IMR-90 (cell line): ENCODE measurements at regions not wholly inside any gene's neighbourhood (a gene's known extent, or its start where the extent isn't known, plus 50 kb on each side); places are given as distances from the start of the nearest gene placed in this dataset.

Source experiments
- ATAC-seq: fragments of 200-7000 bp; cut with Tn5 transposase; 2 replicates; pipeline ENCODE4 v1.9.1; 2020; ENCODE audit warnings: low read depth, mild to moderate bottlenecking, moderate library complexity
- BruUV-seq: library from RNA; stranded (reverse); fragments of 400-500 nt; replicated peaks from 2 replicates; lab custom pipeline; 2021; lab: Mats Ljungman, UMichigan
- CTCF ChIA-PET: fragments of 300-600 bp; formaldehyde crosslinking; extraction: SDS; loops from one replicate; lab custom pipeline; 2021; ENCODE audit warnings: antibody characterized with exemption; lab: Yijun Ruan, JAX
- POLR2A ChIA-PET: fragments of 300-600 bp; sonication (Branson Sonifier 250); formaldehyde crosslinking; loops from one replicate; lab custom pipeline; 2022; ENCODE audit warnings: antibody characterized with exemption; ENCODE audit not compliant: unreplicated experiment; lab: Charles Lee
- DNase-seq: peaks from one replicate; pipeline ENCODE4 v3.0.0; 2013
- H2AFZ ChIP-seq: replicated peaks from 2 replicates; pipeline ENCODE3; 2013; ENCODE audit warnings: low read length, mild to moderate bottlenecking; ENCODE audit not compliant: poor library complexity
- H2AK5ac ChIP-seq: 2 replicates; pipeline ENCODE4 v1.6.1; 2013; ENCODE audit warnings: low read depth, low read length, inconsistent platforms
- H2AK9ac ChIP-seq: replicated peaks from 2 replicates; pipeline ENCODE3; 2013; ENCODE audit warnings: mild to moderate bottlenecking, low read depth, low read length, moderate library complexity; ENCODE audit not compliant: poor library complexity
- H2BK120ac ChIP-seq: 2 replicates; pipeline ENCODE4 v1.6.1; 2013; ENCODE audit warnings: low read depth, low read length, inconsistent platforms
- H2BK15ac ChIP-seq: 3 replicates; pipeline ENCODE4 v1.6.1; 2013; ENCODE audit warnings: low read depth, low read length, inconsistent platforms
- H2BK20ac ChIP-seq: 2 replicates; pipeline ENCODE4 v1.6.1; 2013; ENCODE audit warnings: low read depth, mild to moderate bottlenecking, inconsistent platforms, low read length, moderate library complexity
- H2BK5ac ChIP-seq: 2 replicates; pipeline ENCODE4 v1.6.1; 2013; ENCODE audit warnings: mild to moderate bottlenecking, low read depth, low read length, inconsistent platforms; ENCODE audit not compliant: poor library complexity, severe bottlenecking
- H3K14ac ChIP-seq: replicated peaks from 2 replicates; pipeline ENCODE4 v1.6.1; 2013; ENCODE audit warnings: low read depth, low read length, inconsistent platforms
- H3K18ac ChIP-seq: 2 replicates; pipeline ENCODE4 v1.6.1; 2013; ENCODE audit warnings: low read depth, low read length, control low read depth
- H3K23ac ChIP-seq: 2 replicates; pipeline ENCODE4 v1.6.1; 2013; ENCODE audit warnings: low read depth, low read length, inconsistent platforms
- H3K27ac ChIP-seq: 2 replicates; pipeline ENCODE4 v1.5.1; 2013; ENCODE audit warnings: mild to moderate bottlenecking, control low read depth, low read length; ENCODE audit not compliant: insufficient read depth
- H3K27me3 ChIP-seq: 2 replicates; pipeline ENCODE4 v1.6.1; 2013; ENCODE audit warnings: low read length; ENCODE audit not compliant: control insufficient read depth, insufficient read depth
- H3K36me3 ChIP-seq: 2 replicates; pipeline ENCODE4 v1.6.1; 2013; ENCODE audit warnings: low read length, mixed read lengths; ENCODE audit not compliant: control insufficient read depth, insufficient read depth
- H3K4ac ChIP-seq: 2 replicates; pipeline ENCODE4 v1.6.1; 2013; ENCODE audit warnings: low read depth, low read length, inconsistent platforms
- H3K4me1 ChIP-seq: 2 replicates; pipeline ENCODE4 v1.6.1; 2013; ENCODE audit warnings: low read length, mixed read lengths; ENCODE audit not compliant: control insufficient read depth, insufficient read depth
- H3K4me2 ChIP-seq: 2 replicates; pipeline ENCODE4 v1.6.1; 2013; ENCODE audit warnings: low read depth, mild to moderate bottlenecking, control low read depth, low read length, moderate library complexity
- H3K4me3 ChIP-seq: 2 replicates; pipeline ENCODE4 v1.5.1; 2013; ENCODE audit warnings: low read depth, mild to moderate bottlenecking, control low read depth, low read length, moderate library complexity; ENCODE audit not compliant: insufficient read depth
- H3K56ac ChIP-seq: 2 replicates; pipeline ENCODE4 v1.6.1; 2013; ENCODE audit warnings: low read length, inconsistent platforms; ENCODE audit not compliant: insufficient read depth; ENCODE audit errors: extremely low read depth
- H3K79me1 ChIP-seq, 2 experiments: 2 replicates each; pipeline ENCODE4 v1.6.1; 2013; ENCODE audit warnings: low read length in 2 of 2, inconsistent platforms in 1 of 2, low read depth in 1 of 2
- H3K9ac ChIP-seq: 2 replicates; pipeline ENCODE4 v1.6.1; 2013; ENCODE audit warnings: low read depth, low read length, control low read depth
- H3K9me1 ChIP-seq: 2 replicates; pipeline ENCODE4 v1.6.1; 2013; ENCODE audit warnings: low read length, inconsistent platforms; ENCODE audit not compliant: insufficient read depth
- H3K9me3 ChIP-seq: 2 replicates; pipeline ENCODE4 v1.6.1; 2013; ENCODE audit warnings: low read length; ENCODE audit not compliant: control insufficient read depth, insufficient read depth
- H4K20me1 ChIP-seq: 2 replicates; pipeline ENCODE4 v1.6.1; 2013; ENCODE audit warnings: low read length, inconsistent platforms; ENCODE audit not compliant: insufficient read depth
- H4K5ac ChIP-seq: 2 replicates; pipeline ENCODE4 v1.6.1; 2013; ENCODE audit warnings: mild to moderate bottlenecking, low read depth, low read length, control low read depth
- H4K8ac ChIP-seq, 2 experiments: 2 replicates each; pipeline ENCODE4 v1.6.1; 2013; ENCODE audit warnings: low read depth in 2 of 2, low read length in 2 of 2, control low read depth in 1 of 2, inconsistent platforms in 1 of 2
- H4K91ac ChIP-seq: 2 replicates; pipeline ENCODE4 v1.6.1; 2013; ENCODE audit warnings: low read depth, low read length, inconsistent platforms; ENCODE audit not compliant: insufficient read depth
- BHLHE40 ChIP-seq: fragments of 150-350 bp; IDR thresholded peaks from 2 replicates; pipeline ENCODE4 v1.6.1; 2016; ENCODE audit warnings: mild to moderate bottlenecking, low read depth, low read length
- CEBPB ChIP-seq: IDR thresholded peaks from 2 replicates; pipeline ENCODE4 v1.6.1; 2012; ENCODE audit warnings: low read depth, low read length, improper control_type of control experiment
- CTCF ChIP-seq: conservative IDR thresholded peaks from 2 replicates; pipeline ENCODE4 v1.5.1; 2012; ENCODE audit warnings: mild to moderate bottlenecking, low read depth, low read length, improper control_type of control experiment
- MAZ ChIP-seq: IDR thresholded peaks from 2 replicates; pipeline ENCODE4 v1.6.1; 2012; ENCODE audit warnings: low read depth, mild to moderate bottlenecking, low read length, improper control_type of control experiment, moderate library complexity, borderline replicate concordance
- MXI1 ChIP-seq: IDR thresholded peaks from 2 replicates; pipeline ENCODE4 v1.6.1; 2012; ENCODE audit warnings: low read depth, mild to moderate bottlenecking, low read length, moderate library complexity, borderline replicate concordance
- NFE2L2 ChIP-seq: fragments of 150-350 bp; IDR thresholded peaks from 2 replicates; pipeline ENCODE4 v1.6.1; 2016; ENCODE audit warnings: low read depth, mild to moderate bottlenecking, low read length
- RAD21 ChIP-seq: IDR thresholded peaks from 2 replicates; pipeline ENCODE4 v1.6.1; 2012; ENCODE audit warnings: low read length, improper control_type of control experiment
- RFX5 ChIP-seq: IDR thresholded peaks from 2 replicates; pipeline ENCODE4 v1.8.0; 2012; ENCODE audit warnings: low read depth, mild to moderate bottlenecking, low read length, moderate library complexity
- SMC3 ChIP-seq: fragments of 150-350 bp; IDR thresholded peaks from 2 replicates; pipeline ENCODE4 v1.6.1; 2016; ENCODE audit warnings: low read depth, mild to moderate bottlenecking, antibody characterized with exemption, low read length, moderate library complexity
- WGBS, 2 experiments: methylation state at CpG; one replicate each; pipeline versions ENCODE4 v1.1.5 to v1.1.7; 2013; ENCODE audit warnings: missing lambda C conversion rate in 2 of 2; ENCODE audit not compliant: insufficient read length in 1 of 2; ENCODE audit errors: extremely low coverage in 2 of 2; 5-methylcytosine and 5-hydroxymethylcytosine counted together
- dilution Hi-C: fragments of 300-500 bp; cut with HindIII; formaldehyde crosslinking; loops from one replicate; pipeline ENCODE4 v1.14.3; 2018; ENCODE audit warnings: low sequenced_read_pairs; ENCODE audit not compliant: unreplicated experiment
- in situ Hi-C: fragments of 300-500 bp; cut with MboI; formaldehyde crosslinking; loops from 3 replicates; pipeline ENCODE4 v1.14.3; 2019; ENCODE audit warnings: low sequenced_read_pairs, inconsistent platforms, mixed read lengths
- intact Hi-C: fragments of 100-400 bp; cut with micrococcal nuclease; formaldehyde crosslinking; loops from 2 replicates; pipeline ENCODE4 v1.10.0; 2022

GRCh38 chr18:4589056-4589800 lies 134.1 kb upstream of the DLGAP1 start:
- Histone ChIP-seq H3K14ac (no peak overlapping the region), H4K91ac (no peak overlapping the region), H3K79me1 (no peaks in the 10 kb centered on the region), H2AK9ac (no peak overlapping the region), H4K8ac (no peak overlapping the region), H4K20me1 (no peaks in the 10 kb centered on the region), H3K27ac (no peak overlapping the region), H2AK5ac (no peak overlapping the region), H2BK120ac (no peak overlapping the region), H3K9ac (no peak overlapping the region), H2BK15ac (no peak overlapping the region), H2BK20ac (no peak overlapping the region), H3K9me3 (peaks cover 5% of the 10 kb centered on the region), H3K4ac (no peak overlapping the region), H3K23ac (no peak overlapping the region), H2BK5ac (no peak overlapping the region), H3K4me2 (no peak overlapping the region), H3K27me3 (no peaks in the 10 kb centered on the region), H3K18ac (no peak overlapping the region), H4K5ac (no peak overlapping the region), H3K4me3 (no peak overlapping the region), H3K9me1 (no peaks in the 10 kb centered on the region), H3K56ac (no peak overlapping the region), H3K4me1 (no peaks in the 10 kb centered on the region), H2AFZ (no peak overlapping the region), H3K36me3 (no peaks in the 10 kb centered on the region)
- in situ Hi-C loops (no loop called here), intact Hi-C loops (no loop called here), dilution Hi-C loops (no loop called here)
- POLR2A ChIA-PET, result no interaction called here
- CTCF ChIA-PET, result no interaction called here
- no CpG with 5 or more reads among the region's 5 CpGs for WGBS, 2 experiments
- ATAC-seq (no peak), DNase-seq (no peak)
- no TSS peak for BruUV-seq
- TF ChIP-seq CTCF, result no peak
- TF ChIP-seq RFX5, result no peak
- TF ChIP-seq CEBPB, result no peak
- TF ChIP-seq SMC3, result no peak
- no peak for TF ChIP-seq MXI1
- no peak for TF ChIP-seq RAD21
- no peak for TF ChIP-seq BHLHE40
- TF ChIP-seq MAZ, result no peak
- no peak for TF ChIP-seq NFE2L2
